IMR-90 (cell line): ENCODE measurements at regions not wholly inside any gene's neighbourhood (a gene's known extent, or its start where the extent isn't known, plus 50 kb on each side); places are given as distances from the start of the nearest gene placed in this dataset.
"Not testable (repeated sequence)": the region's sequence is repeated elsewhere in the genome, so short reads cannot be mapped to it uniquely, and the experiment has no call there.

Source experiments
- CEBPB ChIP-seq: IDR thresholded peaks from 2 replicates; pipeline ENCODE4 v1.6.1; 2012; ENCODE audit warnings: low read depth, low read length, improper control_type of control experiment
- MAZ ChIP-seq: IDR thresholded peaks from 2 replicates; pipeline ENCODE4 v1.6.1; 2012; ENCODE audit warnings: low read depth, mild to moderate bottlenecking, low read length, improper control_type of control experiment, moderate library complexity, borderline replicate concordance
- MXI1 ChIP-seq: IDR thresholded peaks from 2 replicates; pipeline ENCODE4 v1.6.1; 2012; ENCODE audit warnings: low read depth, mild to moderate bottlenecking, low read length, moderate library complexity, borderline replicate concordance
- NFE2L2 ChIP-seq: fragments of 150-350 bp; IDR thresholded peaks from 2 replicates; pipeline ENCODE4 v1.6.1; 2016; ENCODE audit warnings: low read depth, mild to moderate bottlenecking, low read length
- POLR2A ChIP-seq: IDR thresholded peaks from 2 replicates; pipeline ENCODE4 v1.6.1; 2012; ENCODE audit warnings: mild to moderate bottlenecking, low read depth, low read length
- SMC3 ChIP-seq: fragments of 150-350 bp; IDR thresholded peaks from 2 replicates; pipeline ENCODE4 v1.6.1; 2016; ENCODE audit warnings: low read depth, mild to moderate bottlenecking, antibody characterized with exemption, low read length, moderate library complexity
- TF ChIP-seq, protein P1 (sequence below): conservative IDR thresholded peaks from 2 replicates; pipeline ENCODE4 v1.5.1; 2012; ENCODE audit warnings: mild to moderate bottlenecking, low read depth, low read length, improper control_type of control experiment
- TF ChIP-seq, protein P2 (sequence below): fragments of 150-350 bp; IDR thresholded peaks from 2 replicates; pipeline ENCODE4 v1.6.1; 2017; ENCODE audit warnings: mild to moderate bottlenecking, antibody characterized with exemption, low read length, low read depth
- TF ChIP-seq, protein P3 (sequence below): fragments of 150-350 bp; IDR thresholded peaks from 2 replicates; pipeline ENCODE4 v1.6.1; 2016; ENCODE audit warnings: low read depth, mild to moderate bottlenecking, low read length, moderate library complexity, borderline replicate concordance

DNA sequence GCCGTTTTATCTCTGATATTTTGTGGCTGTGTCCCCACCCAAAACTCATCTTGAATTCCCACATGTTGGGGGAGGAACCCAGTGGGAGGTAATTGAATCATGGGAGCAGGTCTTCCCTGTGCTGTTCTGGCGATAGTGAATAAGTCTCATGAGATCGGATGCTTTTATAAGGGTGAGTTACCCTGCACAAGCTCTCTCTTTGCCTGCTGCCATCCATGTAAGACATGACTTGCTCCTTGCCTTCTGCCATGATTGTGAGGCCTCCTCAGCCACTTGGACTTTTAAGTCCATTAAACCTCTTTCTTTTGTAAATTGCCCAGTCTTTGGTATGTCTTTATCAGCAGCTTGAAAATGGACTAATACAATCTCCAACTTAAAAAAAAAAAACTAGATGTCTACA lies 502.8 kb downstream of the TFAP2B start:
- TF ChIP-seq, protein P1, sequence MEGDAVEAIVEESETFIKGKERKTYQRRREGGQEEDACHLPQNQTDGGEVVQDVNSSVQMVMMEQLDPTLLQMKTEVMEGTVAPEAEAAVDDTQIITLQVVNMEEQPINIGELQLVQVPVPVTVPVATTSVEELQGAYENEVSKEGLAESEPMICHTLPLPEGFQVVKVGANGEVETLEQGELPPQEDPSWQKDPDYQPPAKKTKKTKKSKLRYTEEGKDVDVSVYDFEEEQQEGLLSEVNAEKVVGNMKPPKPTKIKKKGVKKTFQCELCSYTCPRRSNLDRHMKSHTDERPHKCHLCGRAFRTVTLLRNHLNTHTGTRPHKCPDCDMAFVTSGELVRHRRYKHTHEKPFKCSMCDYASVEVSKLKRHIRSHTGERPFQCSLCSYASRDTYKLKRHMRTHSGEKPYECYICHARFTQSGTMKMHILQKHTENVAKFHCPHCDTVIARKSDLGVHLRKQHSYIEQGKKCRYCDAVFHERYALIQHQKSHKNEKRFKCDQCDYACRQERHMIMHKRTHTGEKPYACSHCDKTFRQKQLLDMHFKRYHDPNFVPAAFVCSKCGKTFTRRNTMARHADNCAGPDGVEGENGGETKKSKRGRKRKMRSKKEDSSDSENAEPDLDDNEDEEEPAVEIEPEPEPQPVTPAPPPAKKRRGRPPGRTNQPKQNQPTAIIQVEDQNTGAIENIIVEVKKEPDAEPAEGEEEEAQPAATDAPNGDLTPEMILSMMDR = not testable (repeated sequence)
- TF ChIP-seq CEBPB, POLR2A, MXI1, SMC3, NFE2L2, MAZ: not testable (repeated sequence)
- TF ChIP-seq, protein P2, sequence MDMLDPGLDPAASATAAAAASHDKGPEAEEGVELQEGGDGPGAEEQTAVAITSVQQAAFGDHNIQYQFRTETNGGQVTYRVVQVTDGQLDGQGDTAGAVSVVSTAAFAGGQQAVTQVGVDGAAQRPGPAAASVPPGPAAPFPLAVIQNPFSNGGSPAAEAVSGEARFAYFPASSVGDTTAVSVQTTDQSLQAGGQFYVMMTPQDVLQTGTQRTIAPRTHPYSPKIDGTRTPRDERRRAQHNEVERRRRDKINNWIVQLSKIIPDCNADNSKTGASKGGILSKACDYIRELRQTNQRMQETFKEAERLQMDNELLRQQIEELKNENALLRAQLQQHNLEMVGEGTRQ = not testable (repeated sequence)
- TF ChIP-seq, protein P3, sequence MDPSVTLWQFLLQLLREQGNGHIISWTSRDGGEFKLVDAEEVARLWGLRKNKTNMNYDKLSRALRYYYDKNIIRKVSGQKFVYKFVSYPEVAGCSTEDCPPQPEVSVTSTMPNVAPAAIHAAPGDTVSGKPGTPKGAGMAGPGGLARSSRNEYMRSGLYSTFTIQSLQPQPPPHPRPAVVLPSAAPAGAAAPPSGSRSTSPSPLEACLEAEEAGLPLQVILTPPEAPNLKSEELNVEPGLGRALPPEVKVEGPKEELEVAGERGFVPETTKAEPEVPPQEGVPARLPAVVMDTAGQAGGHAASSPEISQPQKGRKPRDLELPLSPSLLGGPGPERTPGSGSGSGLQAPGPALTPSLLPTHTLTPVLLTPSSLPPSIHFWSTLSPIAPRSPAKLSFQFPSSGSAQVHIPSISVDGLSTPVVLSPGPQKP = not testable (repeated sequence)
